ENCODE measurements at regions not wholly inside any gene's neighbourhood (a gene's known extent, or its start where the extent isn't known, plus 50 kb on each side); places are given as distances from the start of the nearest gene placed in this dataset.

DNA sequence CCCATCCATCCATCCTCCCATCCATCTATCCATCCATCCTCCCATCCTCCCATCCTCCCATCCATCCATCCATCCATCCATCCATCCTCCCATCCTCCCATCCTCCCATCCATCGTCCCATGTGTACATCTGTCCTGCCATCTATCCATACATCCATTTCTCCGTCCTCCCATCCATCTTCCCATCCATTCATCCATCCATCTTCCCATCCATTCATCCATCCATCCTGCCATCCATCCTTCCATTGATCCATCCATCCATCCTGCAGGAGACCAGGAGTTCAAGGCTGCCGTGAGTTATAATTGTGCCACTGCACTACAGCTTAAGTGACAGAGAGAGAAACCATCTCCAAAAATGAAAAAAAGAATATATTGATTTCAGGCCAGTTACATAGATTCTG is 356.5 kb downstream of the CDH26 start:
- no peak overlapping the region for H3K4me3 ChIP-seq (ENCODE audit: low read depth, low read length)
- TF ChIP-seq, protein P1, sequence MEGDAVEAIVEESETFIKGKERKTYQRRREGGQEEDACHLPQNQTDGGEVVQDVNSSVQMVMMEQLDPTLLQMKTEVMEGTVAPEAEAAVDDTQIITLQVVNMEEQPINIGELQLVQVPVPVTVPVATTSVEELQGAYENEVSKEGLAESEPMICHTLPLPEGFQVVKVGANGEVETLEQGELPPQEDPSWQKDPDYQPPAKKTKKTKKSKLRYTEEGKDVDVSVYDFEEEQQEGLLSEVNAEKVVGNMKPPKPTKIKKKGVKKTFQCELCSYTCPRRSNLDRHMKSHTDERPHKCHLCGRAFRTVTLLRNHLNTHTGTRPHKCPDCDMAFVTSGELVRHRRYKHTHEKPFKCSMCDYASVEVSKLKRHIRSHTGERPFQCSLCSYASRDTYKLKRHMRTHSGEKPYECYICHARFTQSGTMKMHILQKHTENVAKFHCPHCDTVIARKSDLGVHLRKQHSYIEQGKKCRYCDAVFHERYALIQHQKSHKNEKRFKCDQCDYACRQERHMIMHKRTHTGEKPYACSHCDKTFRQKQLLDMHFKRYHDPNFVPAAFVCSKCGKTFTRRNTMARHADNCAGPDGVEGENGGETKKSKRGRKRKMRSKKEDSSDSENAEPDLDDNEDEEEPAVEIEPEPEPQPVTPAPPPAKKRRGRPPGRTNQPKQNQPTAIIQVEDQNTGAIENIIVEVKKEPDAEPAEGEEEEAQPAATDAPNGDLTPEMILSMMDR (conservative IDR thresholded peaks at IDR 0.05; ENCODE audit: low read depth, low read length): no peak
- no peak for DNase-seq (ENCODE audit: low read depth)

DNA sequence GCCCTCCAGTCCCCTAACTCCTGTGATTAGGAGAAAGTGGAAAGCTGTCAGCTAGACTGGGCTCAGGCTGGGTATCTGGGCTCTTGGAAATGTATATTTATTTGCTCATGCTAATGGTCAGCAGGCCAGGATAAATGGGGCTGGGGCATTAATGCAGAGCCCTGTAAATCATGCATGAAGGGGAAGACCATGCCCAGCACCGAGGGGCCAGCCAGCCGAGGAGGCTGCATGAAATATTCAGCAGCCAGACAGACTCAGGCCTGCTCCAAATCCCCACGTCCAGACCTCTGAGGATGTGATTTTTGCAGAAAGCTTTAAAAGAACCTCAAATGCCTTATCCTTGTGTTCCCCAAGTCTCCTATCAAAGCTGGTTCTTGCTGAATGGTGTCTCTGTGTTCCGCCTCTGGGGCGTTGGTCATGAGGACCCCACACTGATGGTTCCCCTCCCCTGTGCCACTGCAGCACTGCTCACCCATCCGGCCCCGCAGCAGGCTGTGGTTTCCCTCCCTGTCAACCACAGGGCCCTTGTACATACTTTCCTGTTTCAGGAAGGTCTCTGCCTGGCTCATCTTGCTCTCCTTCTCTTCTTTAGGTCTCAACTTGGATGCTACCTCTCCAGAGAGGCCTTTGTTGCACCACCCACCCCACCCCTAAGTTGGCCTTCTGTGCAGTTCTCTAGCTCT is 358.4 kb downstream of the CDH26 start:
- no peak for DNase-seq (ENCODE audit: low read depth)
- TF ChIP-seq, protein P1 (conservative IDR thresholded peaks at IDR 0.05; ENCODE audit: low read depth, low read length): no peak
- H3K4me3 ChIP-seq (ENCODE audit: low read depth, low read length): no peak overlapping the region

DNA sequence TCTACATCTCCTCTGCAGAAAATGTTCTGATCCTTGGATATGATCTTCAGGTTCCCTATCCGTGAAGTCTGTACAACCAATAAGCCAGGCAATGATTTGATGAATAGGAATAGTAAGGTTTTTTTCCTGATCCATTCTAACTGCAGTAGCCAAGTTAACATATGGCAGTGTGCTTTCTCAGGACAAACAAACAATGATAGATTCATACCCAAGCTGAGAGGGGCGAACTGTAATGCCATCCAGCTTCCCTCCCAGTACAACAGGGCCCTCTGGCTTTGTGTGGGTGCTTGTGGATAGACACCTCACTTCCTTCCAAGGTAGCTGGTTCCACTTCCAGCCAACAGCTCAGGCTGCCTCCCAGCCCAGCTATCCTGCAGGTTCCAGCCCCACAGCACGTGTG is 359.2 kb downstream of the CDH26 start:
- TF ChIP-seq, protein P1 (conservative IDR thresholded peaks at IDR 0.05; ENCODE audit: low read depth, low read length): no peak
- no peak for DNase-seq (ENCODE audit: low read depth)
- no peak overlapping the region for H3K4me3 ChIP-seq (ENCODE audit: low read depth, low read length)

DNA sequence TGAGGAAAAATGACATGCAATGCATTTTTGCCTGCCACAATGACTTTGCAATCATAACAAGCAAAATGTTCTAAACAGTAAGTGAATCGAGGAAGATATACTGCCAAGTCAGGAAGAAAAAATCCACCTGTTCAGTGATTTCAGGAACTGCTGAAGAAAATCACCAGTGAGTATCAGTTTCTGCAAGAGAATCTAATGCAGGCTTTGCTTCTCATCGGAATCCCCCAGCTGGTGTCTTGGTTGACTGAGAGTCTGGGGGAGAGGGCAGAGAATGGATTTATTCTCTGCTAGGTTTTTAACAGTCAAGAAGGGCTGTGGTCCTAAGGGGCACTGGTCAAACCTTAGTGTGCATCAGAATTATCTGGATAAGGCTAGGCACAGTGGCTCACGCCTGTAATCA is 363.4 kb downstream of the CDH26 start:
- TF ChIP-seq, protein P1 (conservative IDR thresholded peaks at IDR 0.05; ENCODE audit: low read depth, low read length): no peak
- no peak overlapping the region for H3K4me3 ChIP-seq (ENCODE audit: low read depth, low read length)
- DNase-seq (ENCODE audit: low read depth): no peak

DNA sequence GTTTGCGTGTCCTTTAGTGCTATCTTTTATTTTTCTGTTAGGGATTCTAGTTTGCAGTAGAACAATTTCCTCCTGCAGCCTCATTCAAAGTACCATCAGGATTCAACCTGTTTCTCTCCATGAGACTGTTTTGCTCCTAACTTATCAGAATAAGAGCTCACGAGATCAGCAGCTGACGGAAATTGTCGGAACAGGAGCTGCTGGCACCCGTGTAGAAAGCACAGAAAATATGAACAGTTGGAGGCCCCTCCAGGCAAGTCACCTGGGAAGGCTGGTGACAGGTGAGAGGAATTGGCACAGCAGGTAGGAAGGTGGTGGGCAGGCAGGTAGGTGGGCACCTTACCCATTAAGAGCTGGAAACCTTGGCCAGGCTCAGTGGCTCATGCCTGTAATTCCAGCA is 368.6 kb downstream of the CDH26 start:
- TF ChIP-seq, protein P1 (conservative IDR thresholded peaks at IDR 0.05; ENCODE audit: low read depth, low read length): no peak
- no peak overlapping the region for H3K4me3 ChIP-seq (ENCODE audit: low read depth, low read length)
- DNase-seq (ENCODE audit: low read depth): no peak

DNA sequence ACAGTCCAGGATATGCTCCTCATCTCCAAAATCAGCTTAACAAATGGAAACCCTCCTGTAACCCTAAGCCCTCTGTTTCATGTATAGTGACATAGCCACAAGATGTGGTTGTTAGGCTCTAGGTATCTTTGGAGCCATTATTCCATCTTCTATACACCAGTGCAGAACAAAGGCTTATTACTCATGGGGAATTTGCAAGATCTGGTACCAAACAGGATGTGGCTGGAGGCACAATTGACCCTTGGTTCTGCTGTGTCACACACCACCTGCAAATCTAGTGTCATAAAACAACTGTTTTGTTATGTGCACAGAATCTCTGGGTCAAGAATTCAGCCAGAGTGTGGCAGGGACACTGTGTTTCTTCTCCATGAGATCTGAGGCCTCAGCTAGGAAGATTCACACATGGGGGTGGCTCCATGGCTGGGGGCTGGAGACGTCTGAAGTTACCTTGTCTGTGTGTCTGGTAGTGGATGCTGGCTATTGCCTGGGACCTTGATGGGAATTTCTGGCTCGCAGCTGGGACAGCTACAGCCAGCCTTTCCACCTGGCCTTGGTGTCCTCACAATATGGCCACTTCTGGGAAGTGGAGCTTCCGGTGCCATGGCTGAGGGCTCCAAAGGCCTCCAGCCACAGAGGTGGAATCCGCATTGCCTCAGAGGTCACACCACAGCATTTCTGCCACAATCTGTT is 369.9 kb downstream of the CDH26 start:
- TF ChIP-seq, protein P1 (conservative IDR thresholded peaks at IDR 0.05; ENCODE audit: low read depth, low read length): no peak
- no peak for DNase-seq (ENCODE audit: low read depth)
- H3K4me3 ChIP-seq (ENCODE audit: low read depth, low read length): no peak overlapping the region

DNA sequence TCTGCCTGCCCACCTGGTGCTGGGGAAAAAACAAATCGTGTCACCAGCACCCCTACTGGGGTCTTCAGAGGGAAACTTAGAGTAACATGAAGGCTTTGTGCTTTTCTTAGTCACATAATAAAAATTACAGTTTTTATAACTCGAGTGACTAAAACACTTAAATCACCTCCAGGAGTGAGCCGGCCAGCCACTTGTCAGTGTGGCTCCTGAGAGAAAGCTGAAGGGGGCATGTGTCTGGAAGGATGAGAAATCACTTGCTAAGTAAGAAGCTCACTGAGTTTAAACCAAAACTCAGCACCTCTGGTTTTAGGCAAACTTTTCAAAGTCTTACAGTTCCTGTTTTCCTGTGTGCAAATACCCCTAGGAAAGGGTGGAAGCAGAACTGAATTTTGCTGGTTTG is 372.2 kb downstream of the CDH26 start:
- DNase-seq (ENCODE audit: low read depth): no peak
- no peak overlapping the region for H3K4me3 ChIP-seq (ENCODE audit: low read depth, low read length)
- TF ChIP-seq, protein P1 (conservative IDR thresholded peaks at IDR 0.05; ENCODE audit: low read depth, low read length): no peak
